ENCODE measurements at regions not wholly inside any gene's neighbourhood (a gene's known extent, or its start where the extent isn't known, plus 50 kb on each side); places are given as distances from the start of the nearest gene placed in this dataset.
A peak's percentile ranks its signal among the peaks of the same experiment; 100 is the strongest.

DNA sequence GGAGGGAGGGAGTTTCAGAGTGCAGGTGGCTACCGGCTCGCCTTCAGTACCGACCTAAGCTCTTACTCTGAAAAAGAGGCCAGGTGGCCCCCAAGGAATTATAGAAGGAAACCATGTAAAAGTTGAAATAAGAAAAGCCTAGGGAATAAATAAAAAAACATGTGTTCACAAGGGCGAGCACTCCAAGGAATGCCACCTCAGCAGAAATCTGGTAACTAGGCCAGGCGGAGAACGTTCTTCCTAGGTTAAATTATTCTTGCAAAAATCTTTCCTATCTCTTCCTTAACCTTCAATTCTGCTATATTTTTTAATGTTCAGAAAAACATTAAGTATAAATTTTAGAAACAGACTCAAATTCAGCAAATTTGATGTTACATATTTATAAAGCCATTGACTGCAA is 1260.3 kb upstream of the SLC10A2 start:
- Histone ChIP-seq H4K20me1 (ENCODE audit: insufficient read depth, low read length) (no peaks in the 10 kb centered on the region), H3K14ac (replicated peaks; ENCODE audit: low read depth, low read length) (no peak overlapping the region), H2BK15ac (ENCODE audit: low read depth, low read length) (no peak overlapping the region), H3K4me2 (ENCODE audit: low read depth, low read length) (no peak overlapping the region), H2AK9ac (replicated peaks; ENCODE audit: low read depth, low read length, poor library complexity) (no peak overlapping the region), H3K79me1 (ENCODE audit: low read depth in 1 of 2, low read length in 2 of 2) (no peaks in the 10 kb centered on the region), H4K8ac (ENCODE audit: low read depth in 2 of 2, low read length in 2 of 2) (no peak overlapping the region), H3K23ac (ENCODE audit: low read depth, low read length) (no peak overlapping the region), H3K27ac (ENCODE audit: insufficient read depth, low read length) (no peak overlapping the region), H3K4ac (ENCODE audit: low read depth, low read length) (no peak overlapping the region), H2BK5ac (ENCODE audit: low read depth, low read length, poor library complexity, severe bottlenecking) (no peak overlapping the region), H2AFZ (replicated peaks; ENCODE audit: low read length, poor library complexity) (no peak overlapping the region), H2BK120ac (ENCODE audit: low read depth, low read length) (no peak overlapping the region), H3K18ac (ENCODE audit: low read depth, low read length) (no peak overlapping the region), H3K9ac (ENCODE audit: low read depth, low read length) (no peak overlapping the region), H4K91ac (ENCODE audit: insufficient read depth, low read depth, low read length) (no peak overlapping the region), H2BK20ac (ENCODE audit: low read depth, low read length) (no peak overlapping the region), H3K27me3 (ENCODE audit: control insufficient read depth, insufficient read depth, low read length) (no peaks in the 10 kb centered on the region), H2AK5ac (ENCODE audit: low read depth, low read length) (no peak overlapping the region), H3K36me3 (ENCODE audit: control insufficient read depth, insufficient read depth, low read length) (no peaks in the 10 kb centered on the region), H3K9me1 (ENCODE audit: insufficient read depth, low read length) (no peaks in the 10 kb centered on the region), H3K4me1 (ENCODE audit: control insufficient read depth, insufficient read depth, low read length) (no peaks in the 10 kb centered on the region), H3K9me3 (ENCODE audit: control insufficient read depth, insufficient read depth, low read length) (no peaks in the 10 kb centered on the region), H3K56ac (ENCODE audit: extremely low read depth, insufficient read depth, low read length) (no peak overlapping the region), H4K5ac (ENCODE audit: low read depth, low read length) (no peak overlapping the region), H3K4me3 (ENCODE audit: insufficient read depth, low read depth, low read length) (no peak overlapping the region)
- BruUV-seq (replicated peaks): no TSS peak
- in situ Hi-C loops (cut with MboI; ENCODE audit: low sequenced_read_pairs) (no loop called here), intact Hi-C loops (cut with micrococcal nuclease) (no loop called here), dilution Hi-C loops (cut with HindIII; ENCODE audit: low sequenced_read_pairs, unreplicated experiment) (no loop called here)
- no peak for TF ChIP-seq SMC3 (IDR thresholded peaks at IDR 0.05; ENCODE audit: low read depth, low read length)
- TF ChIP-seq MAFK (IDR thresholded peaks at IDR 0.05; ENCODE audit: low read depth, low read length): peak; percentile 91
- DNase-seq (no peak), ATAC-seq (ENCODE audit: low read depth) (no peak)
- no CpG with 5 or more reads among the region's 6 CpGs for WGBS, 2 experiments (ENCODE audit: extremely low coverage in 2 of 2, insufficient read length in 1 of 2)
- POLR2A ChIA-PET (ENCODE audit: unreplicated experiment): no interaction called here
- CTCF ChIA-PET: no interaction called here

Data from IMR-90 (cell line).